ENCODE measurements at regions not wholly inside any gene's neighbourhood (a gene's known extent, or its start where the extent isn't known, plus 50 kb on each side); places are given as distances from the start of the nearest gene placed in this dataset.

GRCh38 chr4:58734030-58734674, 1624.0 kb upstream of the IGFBP7 start:
- Histone ChIP-seq H3K36me3 (ENCODE audit: control insufficient read depth in 3 of 3, insufficient read depth in 3 of 3, low read length in 3 of 3) (no peaks in the 10 kb centered on the region), H3K9ac (ENCODE audit: low read depth in 1 of 3, low read length in 3 of 3) (no peak overlapping the region), H3K27me3 (ENCODE audit: control insufficient read depth in 3 of 3, insufficient read depth in 3 of 3, low read length in 3 of 3) (no peaks in the 10 kb centered on the region), H3K4me3 (ENCODE audit: low read length in 3 of 3) (no peak overlapping the region), H3K4me1 (ENCODE audit: control insufficient read depth in 3 of 3, insufficient read depth in 3 of 3, low read length in 3 of 3) (no peaks in the 10 kb centered on the region), H3K27ac (ENCODE audit: low read depth, low read length) (no peak overlapping the region), H3K9me3 (ENCODE audit: control insufficient read depth in 3 of 3, low read length in 3 of 3) (no peaks in the 10 kb centered on the region)

GRCh38 chr4:58732973-58733372, 1622.8 kb upstream of the IGFBP7 start:
- Histone ChIP-seq H3K4me3 (ENCODE audit: low read length in 3 of 3) (no peak overlapping the region), H3K9ac (ENCODE audit: low read depth in 1 of 3, low read length in 3 of 3) (no peak overlapping the region), H3K36me3 (ENCODE audit: control insufficient read depth in 3 of 3, insufficient read depth in 3 of 3, low read length in 3 of 3) (no peaks in the 10 kb centered on the region), H3K4me1 (ENCODE audit: control insufficient read depth in 3 of 3, insufficient read depth in 3 of 3, low read length in 3 of 3) (no peaks in the 10 kb centered on the region), H3K9me3 (ENCODE audit: control insufficient read depth in 3 of 3, low read length in 3 of 3) (no peaks in the 10 kb centered on the region), H3K27me3 (ENCODE audit: control insufficient read depth in 3 of 3, insufficient read depth in 3 of 3, low read length in 3 of 3) (no peaks in the 10 kb centered on the region), H3K27ac (ENCODE audit: low read depth, low read length) (no peak overlapping the region)

- H3K27ac ChIP-seq (ENCODE audit: low read depth, low read length), result no peak overlapping the region
- H3K27me3 ChIP-seq (ENCODE audit: control insufficient read depth in 3 of 3, insufficient read depth in 3 of 3, low read length in 3 of 3), result no peaks in the 10 kb centered on the region
- H3K36me3 ChIP-seq (ENCODE audit: control insufficient read depth in 3 of 3, insufficient read depth in 3 of 3, low read length in 3 of 3), result no peaks in the 10 kb centered on the region
- no peaks in the 10 kb centered on the region for H3K9me3 ChIP-seq (ENCODE audit: control insufficient read depth in 3 of 3, low read length in 3 of 3)
- H3K4me1 ChIP-seq (ENCODE audit: control insufficient read depth in 3 of 3, insufficient read depth in 3 of 3, low read length in 3 of 3), result no peaks in the 10 kb centered on the region
- H3K4me3 ChIP-seq (ENCODE audit: low read length in 3 of 3), result no peak overlapping the region
- no peak overlapping the region for H3K9ac ChIP-seq (ENCODE audit: low read depth in 1 of 3, low read length in 3 of 3)
Observed at GRCh38 chr4:58723954-58724353, 1613.8 kb upstream of the IGFBP7 start.

- H3K4me3 ChIP-seq (ENCODE audit: low read length in 3 of 3), result no peak overlapping the region
- H3K27me3 ChIP-seq (ENCODE audit: control insufficient read depth in 3 of 3, insufficient read depth in 3 of 3, low read length in 3 of 3), result no peaks in the 10 kb centered on the region
- H3K9ac ChIP-seq (ENCODE audit: low read depth in 1 of 3, low read length in 3 of 3), result no peak overlapping the region
- no peaks in the 10 kb centered on the region for H3K36me3 ChIP-seq (ENCODE audit: control insufficient read depth in 3 of 3, insufficient read depth in 3 of 3, low read length in 3 of 3)
- H3K27ac ChIP-seq (ENCODE audit: low read depth, low read length), result no peak overlapping the region
- no peaks in the 10 kb centered on the region for H3K9me3 ChIP-seq (ENCODE audit: control insufficient read depth in 3 of 3, low read length in 3 of 3)
- no peaks in the 10 kb centered on the region for H3K4me1 ChIP-seq (ENCODE audit: control insufficient read depth in 3 of 3, insufficient read depth in 3 of 3, low read length in 3 of 3)
Observed at GRCh38 chr4:58711039-58711438, 1600.9 kb upstream of the IGFBP7 start.

- no peaks in the 10 kb centered on the region for H3K9me3 ChIP-seq (ENCODE audit: control insufficient read depth in 3 of 3, low read length in 3 of 3)
- no peaks in the 10 kb centered on the region for H3K36me3 ChIP-seq (ENCODE audit: control insufficient read depth in 3 of 3, insufficient read depth in 3 of 3, low read length in 3 of 3)
- no peak overlapping the region for H3K27ac ChIP-seq (ENCODE audit: low read depth, low read length)
- no peaks in the 10 kb centered on the region for H3K4me1 ChIP-seq (ENCODE audit: control insufficient read depth in 3 of 3, insufficient read depth in 3 of 3, low read length in 3 of 3)
- no peak overlapping the region for H3K4me3 ChIP-seq (ENCODE audit: low read length in 3 of 3)
- no peaks in the 10 kb centered on the region for H3K27me3 ChIP-seq (ENCODE audit: control insufficient read depth in 3 of 3, insufficient read depth in 3 of 3, low read length in 3 of 3)
- H3K9ac ChIP-seq (ENCODE audit: low read depth in 1 of 3, low read length in 3 of 3), result no peak overlapping the region
Observed at GRCh38 chr4:58688568-58688967, 1578.4 kb upstream of the IGFBP7 start.

- H3K9me3 ChIP-seq (ENCODE audit: control insufficient read depth in 3 of 3, low read length in 3 of 3), result no peaks in the 10 kb centered on the region
- no peaks in the 10 kb centered on the region for H3K27me3 ChIP-seq (ENCODE audit: control insufficient read depth in 3 of 3, insufficient read depth in 3 of 3, low read length in 3 of 3)
- H3K27ac ChIP-seq (ENCODE audit: low read depth, low read length), result no peak overlapping the region
- H3K4me1 ChIP-seq (ENCODE audit: control insufficient read depth in 3 of 3, insufficient read depth in 3 of 3, low read length in 3 of 3), result no peaks in the 10 kb centered on the region
- H3K9ac ChIP-seq (ENCODE audit: low read depth in 1 of 3, low read length in 3 of 3), result no peak overlapping the region
- no peak overlapping the region for H3K4me3 ChIP-seq (ENCODE audit: low read length in 3 of 3)
- H3K36me3 ChIP-seq (ENCODE audit: control insufficient read depth in 3 of 3, insufficient read depth in 3 of 3, low read length in 3 of 3), result no peaks in the 10 kb centered on the region
Observed at GRCh38 chr4:58679886-58680285, 1569.7 kb upstream of the IGFBP7 start.

GRCh38 chr4:58679051-58679450, 1568.9 kb upstream of the IGFBP7 start:
- Histone ChIP-seq H3K4me1 (ENCODE audit: control insufficient read depth in 3 of 3, insufficient read depth in 3 of 3, low read length in 3 of 3) (no peaks in the 10 kb centered on the region), H3K27me3 (ENCODE audit: control insufficient read depth in 3 of 3, insufficient read depth in 3 of 3, low read length in 3 of 3) (no peaks in the 10 kb centered on the region), H3K9me3 (ENCODE audit: control insufficient read depth in 3 of 3, low read length in 3 of 3) (no peaks in the 10 kb centered on the region), H3K9ac (ENCODE audit: low read depth in 1 of 3, low read length in 3 of 3) (no peak overlapping the region), H3K36me3 (ENCODE audit: control insufficient read depth in 3 of 3, insufficient read depth in 3 of 3, low read length in 3 of 3) (no peaks in the 10 kb centered on the region), H3K4me3 (ENCODE audit: low read length in 3 of 3) (no peak overlapping the region), H3K27ac (ENCODE audit: low read depth, low read length) (no peak overlapping the region)

GRCh38 chr4:58669783-58670182, 1559.6 kb upstream of the IGFBP7 start:
- Histone ChIP-seq H3K27ac (ENCODE audit: low read depth, low read length) (no peak overlapping the region), H3K9me3 (ENCODE audit: control insufficient read depth in 3 of 3, low read length in 3 of 3) (peaks cover 0 to 4% (median 0%) of the 10 kb centered on the region in 3 donors), H3K9ac (ENCODE audit: low read depth in 1 of 3, low read length in 3 of 3) (no peak overlapping the region), H3K4me3 (ENCODE audit: low read length in 3 of 3) (no peak overlapping the region), H3K4me1 (ENCODE audit: control insufficient read depth in 3 of 3, insufficient read depth in 3 of 3, low read length in 3 of 3) (no peaks in the 10 kb centered on the region), H3K27me3 (ENCODE audit: control insufficient read depth in 3 of 3, insufficient read depth in 3 of 3, low read length in 3 of 3) (no peaks in the 10 kb centered on the region), H3K36me3 (ENCODE audit: control insufficient read depth in 3 of 3, insufficient read depth in 3 of 3, low read length in 3 of 3) (no peaks in the 10 kb centered on the region)

- Histone ChIP-seq H3K4me3 (ENCODE audit: low read length in 3 of 3) (no peak overlapping the region), H3K27me3 (ENCODE audit: control insufficient read depth in 3 of 3, insufficient read depth in 3 of 3, low read length in 3 of 3) (no peaks in the 10 kb centered on the region), H3K9ac (ENCODE audit: low read depth in 1 of 3, low read length in 3 of 3) (no peak overlapping the region), H3K4me1 (ENCODE audit: control insufficient read depth in 3 of 3, insufficient read depth in 3 of 3, low read length in 3 of 3) (no peaks in the 10 kb centered on the region), H3K9me3 (ENCODE audit: control insufficient read depth in 3 of 3, low read length in 3 of 3) (peaks cover 0 to 4% (median 3%) of the 10 kb centered on the region in 3 donors), H3K36me3 (ENCODE audit: control insufficient read depth in 3 of 3, insufficient read depth in 3 of 3, low read length in 3 of 3) (no peaks in the 10 kb centered on the region), H3K27ac (ENCODE audit: low read depth, low read length) (no peak overlapping the region)
Observed at GRCh38 chr4:58665649-58666048, 1555.5 kb upstream of the IGFBP7 start.

GRCh38 chr4:58658701-58659100, 1548.5 kb upstream of the IGFBP7 start:
- Histone ChIP-seq H3K4me3 (ENCODE audit: low read length in 3 of 3) (no peak overlapping the region), H3K27ac (ENCODE audit: low read depth, low read length) (no peak overlapping the region), H3K9ac (ENCODE audit: low read depth in 1 of 3, low read length in 3 of 3) (no peak overlapping the region), H3K27me3 (ENCODE audit: control insufficient read depth in 3 of 3, insufficient read depth in 3 of 3, low read length in 3 of 3) (no peaks in the 10 kb centered on the region), H3K4me1 (ENCODE audit: control insufficient read depth in 3 of 3, insufficient read depth in 3 of 3, low read length in 3 of 3) (no peaks in the 10 kb centered on the region), H3K9me3 (ENCODE audit: control insufficient read depth in 3 of 3, low read length in 3 of 3) (peaks cover 0 to 3% (median 0%) of the 10 kb centered on the region in 3 donors), H3K36me3 (ENCODE audit: control insufficient read depth in 3 of 3, insufficient read depth in 3 of 3, low read length in 3 of 3) (no peaks in the 10 kb centered on the region)

Measured in skeletal muscle tissue (tissue), 3 donors.